ENCODE measurements at regions not wholly inside any gene's neighbourhood (a gene's known extent, or its start where the extent isn't known, plus 50 kb on each side); places are given as distances from the start of the nearest gene placed in this dataset.

- TF ChIP-seq CTCF (IDR thresholded peaks at IDR 0.05; ENCODE audit: insufficient read depth, missing control alignments) = no peak
- no peak for DNase-seq (ENCODE audit: insufficient read length, low spot score)
- no peak for FAIRE-seq
Observed at GRCh38 chr13:89627996-89628395, 1719.5 kb upstream of the MIR17HG start.

- no peak for TF ChIP-seq CTCF (IDR thresholded peaks at IDR 0.05; ENCODE audit: insufficient read depth, missing control alignments)
- FAIRE-seq (no peak), DNase-seq (ENCODE audit: insufficient read length, low spot score) (no peak)
Observed at GRCh38 chr13:89628567-89628966, 1718.9 kb upstream of the MIR17HG start.

- FAIRE-seq (no peak), DNase-seq (ENCODE audit: insufficient read length, low spot score) (no peak)
- TF ChIP-seq CTCF (IDR thresholded peaks at IDR 0.05; ENCODE audit: insufficient read depth, missing control alignments) = no peak
Observed at GRCh38 chr13:89650226-89650625, 1697.3 kb upstream of the MIR17HG start.

DNA sequence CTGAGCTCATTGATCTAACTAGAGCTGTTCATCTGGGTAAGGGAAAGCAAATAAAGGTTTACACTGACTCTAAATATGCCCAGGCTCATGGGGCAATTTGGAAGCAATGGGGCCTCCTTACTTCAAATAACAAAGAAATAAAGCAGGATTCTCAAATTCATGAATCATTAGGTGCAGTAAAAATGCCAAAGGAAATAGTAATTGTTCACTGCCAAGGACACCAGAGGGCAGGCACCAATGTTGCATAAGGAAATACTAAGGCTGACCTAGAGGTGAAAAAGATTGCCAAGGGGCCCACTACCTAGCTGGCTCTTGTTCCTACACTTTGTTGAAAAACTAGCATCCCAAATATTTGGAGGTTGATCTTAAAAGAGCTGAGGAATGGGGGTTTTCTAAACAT is 1686.7 kb upstream of the MIR17HG start:
- FAIRE-seq = no peak
- no peak for DNase-seq (ENCODE audit: insufficient read length, low spot score)
- no peak for TF ChIP-seq CTCF (IDR thresholded peaks at IDR 0.05; ENCODE audit: insufficient read depth, missing control alignments)

GRCh38 chr13:89673789-89674311 is 1673.6 kb upstream of the MIR17HG start:
- TF ChIP-seq CTCF (IDR thresholded peaks at IDR 0.05; ENCODE audit: insufficient read depth, missing control alignments) = no peak
- FAIRE-seq = no peak
- no peak for DNase-seq (ENCODE audit: insufficient read length, low spot score)

DNA sequence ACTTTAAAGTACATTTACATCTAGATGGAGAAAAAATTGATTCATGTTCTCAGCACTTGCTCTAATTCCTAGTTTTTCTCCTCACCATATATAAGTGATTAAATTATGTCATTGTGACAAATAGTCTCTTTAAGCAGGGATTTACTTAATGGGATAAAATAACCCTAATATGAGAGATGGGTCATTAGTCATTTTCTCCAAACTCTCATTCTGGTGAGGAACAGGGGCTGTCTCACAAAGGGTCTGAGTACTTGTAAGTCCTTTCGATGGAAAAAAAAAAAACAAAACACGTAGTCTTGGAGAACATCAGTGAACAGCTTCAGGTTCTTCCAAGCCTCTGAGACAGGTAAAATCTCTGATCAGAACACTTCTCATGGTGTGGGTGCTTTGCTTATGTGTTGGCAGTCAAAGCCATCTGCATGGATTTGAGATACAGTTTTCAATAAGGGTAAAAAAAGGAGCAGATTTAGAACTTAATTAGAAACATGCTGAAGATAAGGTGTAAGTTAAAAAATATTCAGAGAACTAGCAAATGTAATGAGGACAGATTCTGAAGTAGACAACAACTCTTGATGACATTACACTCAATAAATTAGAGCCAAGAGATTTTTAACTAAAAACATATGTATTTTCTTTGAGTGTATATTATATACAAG is 1668.9 kb upstream of the MIR17HG start:
- no peak for TF ChIP-seq CTCF (IDR thresholded peaks at IDR 0.05; ENCODE audit: insufficient read depth, missing control alignments)

GRCh38 chr13:89684896-89685295 is 1662.6 kb upstream of the MIR17HG start:
- FAIRE-seq = no peak
- TF ChIP-seq CTCF (IDR thresholded peaks at IDR 0.05; ENCODE audit: insufficient read depth, missing control alignments) = no peak

More for the DNA sequence above, 1668.9 kb upstream of the MIR17HG start:
- FAIRE-seq (no peak), DNase-seq (ENCODE audit: insufficient read length, low spot score) (no peak)

More at GRCh38 chr13:89684896-89685295, 1662.6 kb upstream of the MIR17HG start:
- DNase-seq (ENCODE audit: insufficient read length, low spot score) = no peak
